ENCODE measurements at regions not wholly inside any gene's neighbourhood (a gene's known extent, or its start where the extent isn't known, plus 50 kb on each side); places are given as distances from the start of the nearest gene placed in this dataset.

- TF ChIP-seq CTCF (IDR thresholded peaks at IDR 0.05) (no peak), POLR2A (IDR thresholded peaks at IDR 0.05) (no peak)
Observed at GRCh38 chr1:199774433-199775089, 252.9 kb upstream of the NR5A2 start.
